HUES48 (cell line): ENCODE measurements at regions not wholly inside any gene's neighbourhood (a gene's known extent, or its start where the extent isn't known, plus 50 kb on each side); places are given as distances from the start of the nearest gene placed in this dataset.

Experiments
- H3K27ac ChIP-seq: one replicate; pipeline ENCODE4 v1.7.0; 2013; ENCODE audit warnings: low read depth, low read length, inconsistent platforms
- H3K27me3 ChIP-seq: 2 replicates; pipeline ENCODE4 v1.6.1; 2013; ENCODE audit warnings: mild to moderate bottlenecking, low read length; ENCODE audit not compliant: control insufficient read depth, insufficient read depth
- H3K36me3 ChIP-seq: 2 replicates; pipeline ENCODE4 v1.6.1; 2013; ENCODE audit warnings: low read length; ENCODE audit not compliant: control insufficient read depth, insufficient read depth
- H3K4me1 ChIP-seq: 2 replicates; pipeline ENCODE4 v1.6.1; 2013; ENCODE audit warnings: mild to moderate bottlenecking, low read length; ENCODE audit not compliant: control insufficient read depth, insufficient read depth
- H3K4me3 ChIP-seq: 2 replicates; pipeline ENCODE4 v1.5.1; 2013; ENCODE audit warnings: mild to moderate bottlenecking, low read depth, low read length
- H3K9ac ChIP-seq: 2 replicates; pipeline ENCODE4 v1.6.1; 2013; ENCODE audit warnings: mild to moderate bottlenecking, low read depth, low read length, moderate library complexity
- H3K9me3 ChIP-seq: 2 replicates; pipeline ENCODE4 v1.6.1; 2013; ENCODE audit warnings: low read length; ENCODE audit not compliant: control insufficient read depth, insufficient read depth

GRCh38 chr7:440059-440749, 79.4 kb downstream of the PDGFA start:
- no peak overlapping the region for H3K4me3 ChIP-seq
- H3K4me1 ChIP-seq = peaks cover 10% of the 10 kb centered on the region; the same call in 1 of the 2 replicates
- H3K9me3 ChIP-seq = no peaks in the 10 kb centered on the region
- H3K27ac ChIP-seq = no peak overlapping the region
- no peaks in the 10 kb centered on the region for H3K36me3 ChIP-seq
- no peaks in the 10 kb centered on the region for H3K27me3 ChIP-seq
- no peak overlapping the region for H3K9ac ChIP-seq

- Histone ChIP-seq H3K4me1 (peaks cover 4% of the 10 kb centered on the region; the same call in 1 of the 2 replicates), H3K27ac (no peak overlapping the region), H3K9ac (no peak overlapping the region), H3K36me3 (no peaks in the 10 kb centered on the region), H3K9me3 (no peaks in the 10 kb centered on the region), H3K4me3 (no peak overlapping the region), H3K27me3 (no peaks in the 10 kb centered on the region)
Observed at GRCh38 chr7:441684-442421, 77.8 kb downstream of the PDGFA start.

- Histone ChIP-seq H3K4me3 (no peak overlapping the region), H3K27me3 (no peaks in the 10 kb centered on the region), H3K4me1 (peaks cover 2% of the 10 kb centered on the region; the same call in 1 of the 2 replicates), H3K9me3 (no peaks in the 10 kb centered on the region), H3K27ac (no peak overlapping the region), H3K36me3 (no peaks in the 10 kb centered on the region), H3K9ac (no peak overlapping the region)
Observed at GRCh38 chr7:442457-442856, 77.2 kb downstream of the PDGFA start.

- no peak overlapping the region for H3K4me3 ChIP-seq
- no peaks in the 10 kb centered on the region for H3K4me1 ChIP-seq
- H3K36me3 ChIP-seq = no peaks in the 10 kb centered on the region
- H3K9me3 ChIP-seq = no peaks in the 10 kb centered on the region
- H3K9ac ChIP-seq = no peak overlapping the region
- no peaks in the 10 kb centered on the region for H3K27me3 ChIP-seq
- no peak overlapping the region for H3K27ac ChIP-seq
Observed at GRCh38 chr7:443279-443833, 76.3 kb downstream of the PDGFA start.

- H3K9ac ChIP-seq = no peak overlapping the region
- H3K9me3 ChIP-seq = no peaks in the 10 kb centered on the region
- no peaks in the 10 kb centered on the region; the same call in 1 of the 2 replicates for H3K4me1 ChIP-seq
- no peaks in the 10 kb centered on the region for H3K36me3 ChIP-seq
- no peaks in the 10 kb centered on the region for H3K27me3 ChIP-seq
- no peak overlapping the region for H3K27ac ChIP-seq
- H3K4me3 ChIP-seq = no peak overlapping the region
Observed at GRCh38 chr7:444606-445005, 75.0 kb downstream of the PDGFA start.

GRCh38 chr7:445020-445419, 74.6 kb downstream of the PDGFA start:
- Histone ChIP-seq H3K27ac (no peak overlapping the region), H3K4me3 (no peak overlapping the region), H3K36me3 (no peaks in the 10 kb centered on the region), H3K9me3 (no peaks in the 10 kb centered on the region), H3K27me3 (no peaks in the 10 kb centered on the region), H3K4me1 (no peaks in the 10 kb centered on the region; the same call in 1 of the 2 replicates), H3K9ac (no peak overlapping the region)

GRCh38 chr7:445563-446288, 73.9 kb downstream of the PDGFA start:
- H3K27me3 ChIP-seq = 0 out of 2 replicates have a peak, but pooled peaks cover under 1% of the 10 kb centered on the region
- H3K27ac ChIP-seq = no peak overlapping the region
- H3K9me3 ChIP-seq = no peaks in the 10 kb centered on the region
- H3K4me1 ChIP-seq = no peaks in the 10 kb centered on the region; the same call in 1 of the 2 replicates
- H3K9ac ChIP-seq = no peak overlapping the region
- no peaks in the 10 kb centered on the region for H3K36me3 ChIP-seq
- no peak overlapping the region for H3K4me3 ChIP-seq

- no peak overlapping the region for H3K4me3 ChIP-seq
- no peaks in the 10 kb centered on the region for H3K36me3 ChIP-seq
- H3K9ac ChIP-seq = no peak overlapping the region
- H3K9me3 ChIP-seq = no peaks in the 10 kb centered on the region
- no peak overlapping the region for H3K27ac ChIP-seq
- H3K4me1 ChIP-seq = peaks cover 4% of the 10 kb centered on the region; the same call in 1 of the 2 replicates
- peaks cover 7% of the 10 kb centered on the region for H3K27me3 ChIP-seq
Observed at GRCh38 chr7:446289-446935, 73.2 kb downstream of the PDGFA start.
